Type B pancreatic cell (in vitro differentiated cells): ENCODE measurements at regions not wholly inside any gene's neighbourhood (a gene's known extent, or its start where the extent isn't known, plus 50 kb on each side); places are given as distances from the start of the nearest gene placed in this dataset.
"Not testable (repeated sequence)": the region's sequence is repeated elsewhere in the genome, so short reads cannot be mapped to it uniquely, and the experiment has no call there.

ENCODE experiments used
- DNase-seq: peaks from one replicate; pipeline ENCODE4 v3.0.0; 2021; ENCODE audit warnings: mixed read lengths; ENCODE audit not compliant: unreplicated experiment; ENCODE audit errors: extremely low spot score
- H3K27ac Mint-ChIP-seq: 2 replicates; pipeline ENCODE4 v1.8.0; 2021; ENCODE audit warnings: mild to moderate bottlenecking, mixed read lengths
- H3K27me3 Mint-ChIP-seq: 2 replicates; pipeline ENCODE4 v1.8.0; 2021; ENCODE audit warnings: mixed read lengths
- H3K36me3 Mint-ChIP-seq: 2 replicates; pipeline ENCODE4 v1.8.0; 2021; ENCODE audit warnings: mixed read lengths
- H3K4me1 Mint-ChIP-seq: one replicate; pipeline ENCODE4 v1.8.0; 2021; ENCODE audit warnings: mixed read lengths; ENCODE audit not compliant: unreplicated experiment
- H3K4me3 Mint-ChIP-seq: 2 replicates; pipeline ENCODE4 v1.8.0; 2021; ENCODE audit warnings: mild to moderate bottlenecking, mixed read lengths
- H3K9me3 Mint-ChIP-seq: 2 replicates; pipeline ENCODE4 v1.8.0; 2021; ENCODE audit warnings: mixed read lengths
- TF ChIP-seq, protein P1 (sequence below): fragments of 200-600 bp; sonication (generic); conservative IDR thresholded peaks from 2 replicates; pipeline ENCODE4 v1.5.0; 2021; ENCODE audit warnings: antibody characterized with exemption, mild to moderate bottlenecking

DNA sequence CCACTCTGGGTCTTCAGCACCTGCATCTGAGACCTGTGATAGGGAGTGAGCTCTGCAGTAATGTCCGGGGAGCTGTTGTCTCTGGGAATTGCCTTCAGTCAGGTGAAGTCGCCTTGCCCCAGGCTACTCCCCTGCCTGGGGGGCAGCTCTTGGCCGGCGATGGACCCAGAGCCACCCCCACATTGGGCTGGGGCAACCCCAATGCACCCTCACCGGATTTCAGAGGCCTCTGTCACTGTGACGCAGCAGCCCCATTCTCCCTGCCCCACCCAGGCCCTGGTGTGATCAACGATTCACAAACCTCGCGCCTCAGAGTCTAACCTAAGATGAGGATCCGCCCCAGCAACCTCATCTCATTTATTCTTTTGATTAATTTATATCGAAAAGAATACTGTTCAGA is 303.6 kb downstream of the NDUFA10 start:
- Mint-ChIP-seq H3K4me3 (no peak overlapping the region), H3K27ac (no peak overlapping the region), H3K27me3 (no peaks in the 10 kb centered on the region), H3K9me3 (no peaks in the 10 kb centered on the region), H3K4me1 (peaks cover 11% of the 10 kb centered on the region), H3K36me3 (no peaks in the 10 kb centered on the region)
- TF ChIP-seq, protein P1, sequence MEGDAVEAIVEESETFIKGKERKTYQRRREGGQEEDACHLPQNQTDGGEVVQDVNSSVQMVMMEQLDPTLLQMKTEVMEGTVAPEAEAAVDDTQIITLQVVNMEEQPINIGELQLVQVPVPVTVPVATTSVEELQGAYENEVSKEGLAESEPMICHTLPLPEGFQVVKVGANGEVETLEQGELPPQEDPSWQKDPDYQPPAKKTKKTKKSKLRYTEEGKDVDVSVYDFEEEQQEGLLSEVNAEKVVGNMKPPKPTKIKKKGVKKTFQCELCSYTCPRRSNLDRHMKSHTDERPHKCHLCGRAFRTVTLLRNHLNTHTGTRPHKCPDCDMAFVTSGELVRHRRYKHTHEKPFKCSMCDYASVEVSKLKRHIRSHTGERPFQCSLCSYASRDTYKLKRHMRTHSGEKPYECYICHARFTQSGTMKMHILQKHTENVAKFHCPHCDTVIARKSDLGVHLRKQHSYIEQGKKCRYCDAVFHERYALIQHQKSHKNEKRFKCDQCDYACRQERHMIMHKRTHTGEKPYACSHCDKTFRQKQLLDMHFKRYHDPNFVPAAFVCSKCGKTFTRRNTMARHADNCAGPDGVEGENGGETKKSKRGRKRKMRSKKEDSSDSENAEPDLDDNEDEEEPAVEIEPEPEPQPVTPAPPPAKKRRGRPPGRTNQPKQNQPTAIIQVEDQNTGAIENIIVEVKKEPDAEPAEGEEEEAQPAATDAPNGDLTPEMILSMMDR, result no peak
- peak; percentile 54 for DNase-seq

DNA sequence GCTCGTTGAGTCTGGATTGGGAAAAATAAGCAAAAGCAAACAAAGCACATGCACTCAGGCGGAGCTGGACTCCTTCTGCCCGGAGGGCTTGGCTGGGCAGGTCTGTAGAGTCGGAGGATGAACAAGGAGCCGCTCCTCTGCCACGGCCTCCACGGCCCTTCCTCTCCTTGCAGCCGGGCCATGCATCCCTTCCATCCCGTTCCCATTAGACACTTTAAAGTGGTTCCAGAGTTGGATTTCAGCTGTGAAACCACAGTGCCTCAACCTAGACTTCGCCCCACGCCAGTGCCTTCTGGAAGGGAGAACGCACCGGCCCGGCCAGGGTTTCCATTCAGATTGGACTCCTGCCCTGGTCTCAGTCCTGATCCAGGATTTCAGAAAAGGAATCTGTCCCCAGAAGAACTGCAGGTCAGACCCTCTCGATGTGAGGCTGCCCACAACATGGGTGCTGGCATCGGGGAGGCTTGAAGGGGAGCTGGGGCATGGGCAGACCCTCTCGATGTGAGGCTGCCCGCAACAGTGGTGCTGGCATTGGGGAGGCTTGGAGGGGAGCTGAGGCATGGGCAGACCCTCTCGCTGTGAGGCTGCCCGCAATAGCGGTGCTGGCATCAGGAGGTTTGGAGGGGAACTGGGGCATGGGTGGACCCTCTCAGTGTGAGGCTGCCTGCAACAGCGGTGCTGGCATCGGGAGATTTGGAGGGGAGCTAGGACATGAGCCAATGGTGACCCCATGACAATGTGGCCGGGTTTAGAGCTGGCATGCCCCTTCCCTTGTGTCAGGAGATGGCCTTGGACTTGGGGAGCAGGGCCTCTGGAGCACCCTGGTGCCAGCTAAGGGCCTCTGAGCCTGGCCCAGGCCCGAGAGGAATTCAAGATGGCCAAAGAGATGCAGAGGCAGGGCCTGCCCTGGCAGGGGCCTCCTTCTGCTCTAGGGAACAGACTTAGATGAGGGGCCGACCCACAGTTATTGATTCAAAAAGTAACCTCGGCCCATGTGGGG is 304.5 kb downstream of the NDUFA10 start:
- no peak overlapping the region for H3K4me3 Mint-ChIP-seq
- H3K9me3 Mint-ChIP-seq, result no peaks in the 10 kb centered on the region
- DNase-seq, result peak; percentile 62
- H3K4me1 Mint-ChIP-seq, result peaks cover 20% of the 10 kb centered on the region
- no peaks in the 10 kb centered on the region for H3K36me3 Mint-ChIP-seq
- H3K27ac Mint-ChIP-seq, result no peak overlapping the region
- H3K27me3 Mint-ChIP-seq, result no peaks in the 10 kb centered on the region
- TF ChIP-seq, protein P1, result no peak

DNA sequence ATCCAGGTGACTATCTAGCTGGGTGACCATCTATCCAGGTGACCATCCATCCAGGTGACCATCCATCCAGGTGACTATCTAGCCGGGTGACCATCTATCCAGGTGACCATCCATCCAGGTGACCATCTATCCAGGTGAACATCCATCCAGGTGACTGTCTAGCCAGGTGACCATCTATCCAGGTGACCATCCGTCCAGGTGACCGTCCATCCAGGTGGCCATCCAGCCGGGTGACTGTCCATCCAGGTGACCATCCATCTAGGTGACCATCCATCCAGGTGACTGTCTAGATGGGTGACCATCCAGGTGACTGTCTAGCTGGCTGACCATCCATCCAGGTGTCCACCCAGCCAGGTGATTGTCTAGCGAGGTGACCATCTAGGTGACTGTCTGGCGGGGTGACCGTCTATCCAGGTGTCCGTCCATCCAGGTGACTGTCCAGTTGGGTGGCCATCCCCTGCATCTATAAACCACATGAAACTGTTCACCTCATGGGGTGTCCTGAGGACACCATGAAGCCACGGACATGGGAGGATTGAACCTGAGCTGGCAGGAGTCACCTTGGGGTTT is 305.3 kb downstream of the NDUFA10 start:
- peak; percentile 55 for DNase-seq
- Mint-ChIP-seq H3K27me3 (no peaks in the 10 kb centered on the region), H3K9me3 (no peaks in the 10 kb centered on the region), H3K27ac (no peak overlapping the region), H3K4me1 (peaks cover 20% of the 10 kb centered on the region), H3K36me3 (no peaks in the 10 kb centered on the region), H3K4me3 (no peak overlapping the region)
- TF ChIP-seq, protein P1, result no peak

DNA sequence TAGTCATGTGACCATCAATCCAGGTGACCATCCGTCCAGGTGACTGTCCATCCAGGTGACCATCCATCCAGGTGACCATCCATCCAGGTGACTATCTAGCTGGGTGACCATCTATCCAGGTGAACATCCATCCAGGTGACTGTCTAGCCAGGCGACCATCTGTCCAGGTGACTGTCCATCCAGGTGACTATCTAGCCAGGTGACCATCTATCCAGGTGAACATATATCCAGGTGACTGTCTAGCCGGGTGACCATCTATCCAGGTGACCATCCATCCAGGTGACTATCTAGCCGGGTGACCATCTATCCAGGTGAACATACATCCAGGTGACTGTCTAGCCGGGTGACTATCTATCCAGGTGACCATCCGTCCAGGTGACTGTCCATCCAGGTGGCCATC is 306.2 kb downstream of the NDUFA10 start:
- H3K9me3 Mint-ChIP-seq, H3K36me3 Mint-ChIP-seq, H3K27ac Mint-ChIP-seq, H3K27me3 Mint-ChIP-seq, H3K4me3 Mint-ChIP-seq: not testable (repeated sequence)
- DNase-seq, result peak; percentile 44
- peaks cover 20% of the 10 kb centered on the region for H3K4me1 Mint-ChIP-seq

DNA sequence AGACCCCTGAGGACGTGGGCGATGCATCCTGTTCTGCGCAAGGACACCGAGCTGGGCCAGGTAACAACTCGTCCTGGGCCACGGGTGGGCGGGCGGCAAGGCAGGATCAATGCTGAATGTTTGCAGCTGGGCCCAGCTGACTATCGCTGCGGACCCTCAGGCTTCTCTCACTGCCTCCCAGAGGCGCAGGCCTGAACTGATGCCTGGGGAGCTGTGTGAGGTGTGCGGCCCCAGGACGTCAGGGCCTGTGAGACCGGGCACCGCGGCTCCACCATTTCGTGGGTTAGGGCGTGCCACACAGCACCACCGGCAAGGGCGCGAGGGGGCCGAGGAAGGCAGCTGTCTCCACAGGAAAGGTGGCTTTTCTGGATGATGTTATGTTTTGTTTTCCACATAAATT is 307.4 kb downstream of the NDUFA10 start:
- DNase-seq, result peak; percentile 62
- H3K27ac Mint-ChIP-seq, result peak overlapping the region; percentile 34
- peaks cover 20% of the 10 kb centered on the region for H3K4me1 Mint-ChIP-seq
- TF ChIP-seq, protein P1, result no peak
- H3K27me3 Mint-ChIP-seq, result no peaks in the 10 kb centered on the region
- no peak overlapping the region for H3K4me3 Mint-ChIP-seq
- H3K36me3 Mint-ChIP-seq, result no peaks in the 10 kb centered on the region
- H3K9me3 Mint-ChIP-seq, result peaks cover 1% of the 10 kb centered on the region

DNA sequence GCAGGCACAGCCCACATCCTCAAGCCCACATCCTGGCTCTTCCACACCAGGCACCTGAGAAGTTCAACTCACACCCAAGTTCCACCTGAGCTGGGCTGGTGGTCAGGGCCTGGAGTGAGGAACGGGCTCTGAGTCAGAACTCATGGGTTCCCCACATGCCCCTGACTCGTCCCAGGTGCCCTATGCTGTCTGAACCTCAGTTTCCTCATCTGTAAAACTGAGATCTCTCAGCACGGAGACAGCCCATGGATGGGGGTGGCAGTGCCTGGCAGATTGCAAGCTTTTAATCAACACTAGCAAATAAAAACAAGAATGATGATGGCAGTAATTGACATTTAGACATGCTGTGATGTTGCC is 307.8 kb downstream of the NDUFA10 start:
- peaks cover 20% of the 10 kb centered on the region for H3K4me1 Mint-ChIP-seq
- H3K9me3 Mint-ChIP-seq, result peaks cover 4% of the 10 kb centered on the region
- no peak overlapping the region for H3K27ac Mint-ChIP-seq
- TF ChIP-seq, protein P1, result no peak
- H3K36me3 Mint-ChIP-seq, result no peaks in the 10 kb centered on the region
- no peak for DNase-seq
- H3K4me3 Mint-ChIP-seq, result no peak overlapping the region
- no peaks in the 10 kb centered on the region for H3K27me3 Mint-ChIP-seq
